SW 1271 (cell line): ENCODE measurements at regions not wholly inside any gene's neighbourhood (a gene's known extent, or its start where the extent isn't known, plus 50 kb on each side); places are given as distances from the start of the nearest gene placed in this dataset.
"Not testable (repeated sequence)": the region's sequence is repeated elsewhere in the genome, so short reads cannot be mapped to it uniquely, and the experiment has no call there.

Source experiments
- DNase-seq, 2 experiments: peaks; one replicate each; lab custom pipeline; 2025; lab: John Stamatoyannopoulos, UW

DNA sequence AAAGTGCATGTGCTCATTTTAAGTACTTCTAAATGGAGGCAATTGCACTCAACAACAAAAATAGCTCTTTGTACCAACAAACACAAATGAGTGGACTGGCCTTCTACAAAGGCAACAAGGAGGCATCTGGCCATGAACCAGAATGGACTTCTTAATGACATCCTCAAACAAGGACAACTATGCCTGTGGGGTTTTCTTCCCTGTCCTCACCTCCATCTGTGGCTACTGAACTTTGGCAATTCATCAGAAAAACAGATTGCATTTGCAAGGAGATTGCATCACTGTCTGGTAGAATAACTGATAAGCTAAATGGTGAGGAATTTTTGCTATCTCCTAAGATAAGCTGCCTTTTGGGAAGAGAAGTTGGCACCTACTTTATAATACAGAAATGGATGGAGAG lies 447.3 kb upstream of the CCNG1 start:
- DNase-seq: no peak

DNA sequence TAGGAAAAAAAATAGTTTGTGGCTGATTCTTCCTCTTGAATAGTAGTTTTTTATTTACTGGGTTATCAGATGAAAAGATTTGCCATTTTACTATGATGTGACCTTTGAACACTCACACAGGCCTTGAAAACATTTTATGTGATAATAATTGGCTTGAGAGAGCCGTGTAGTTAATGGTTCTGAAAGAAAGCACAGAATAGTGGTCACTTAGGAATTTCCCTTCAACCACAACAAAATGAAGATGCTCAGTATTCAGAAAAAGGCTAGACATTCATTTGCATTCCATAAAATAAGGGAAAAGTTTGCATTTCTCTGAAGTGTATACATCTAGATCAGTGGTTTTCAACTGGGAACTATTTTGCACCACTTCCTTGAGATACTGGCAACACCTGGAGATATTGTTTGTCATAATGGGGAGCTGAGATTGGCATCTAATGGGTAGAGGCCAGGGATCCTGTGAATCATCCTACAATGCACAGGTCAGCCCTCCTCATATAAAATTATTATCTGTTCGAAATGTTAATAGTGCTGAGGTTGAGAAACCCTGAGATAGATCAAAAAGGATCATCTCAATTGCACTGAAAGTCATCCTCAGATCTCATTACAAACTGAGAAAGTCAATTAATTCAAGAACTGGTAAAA lies 446.4 kb upstream of the CCNG1 start:
- DNase-seq: no peak

DNA sequence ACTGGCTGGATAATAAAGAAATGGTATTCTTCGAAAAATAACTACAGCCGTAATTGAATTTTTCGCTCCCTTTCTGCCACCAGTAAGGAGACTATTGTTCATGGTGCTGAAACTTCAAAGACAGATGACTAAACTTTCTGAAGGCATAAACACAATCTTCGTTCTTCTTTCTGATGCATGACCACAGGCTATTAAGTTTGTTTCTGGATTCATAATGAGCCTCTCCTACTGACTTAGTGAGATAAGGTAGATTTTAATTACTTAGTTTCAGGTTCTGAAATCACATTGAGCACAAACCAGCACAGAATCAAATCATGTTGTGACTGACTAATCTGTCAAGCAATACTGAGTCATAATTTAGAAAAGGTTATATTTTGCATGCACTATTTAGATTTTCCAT lies 441.8 kb upstream of the CCNG1 start:
- DNase-seq: no peak

DNA sequence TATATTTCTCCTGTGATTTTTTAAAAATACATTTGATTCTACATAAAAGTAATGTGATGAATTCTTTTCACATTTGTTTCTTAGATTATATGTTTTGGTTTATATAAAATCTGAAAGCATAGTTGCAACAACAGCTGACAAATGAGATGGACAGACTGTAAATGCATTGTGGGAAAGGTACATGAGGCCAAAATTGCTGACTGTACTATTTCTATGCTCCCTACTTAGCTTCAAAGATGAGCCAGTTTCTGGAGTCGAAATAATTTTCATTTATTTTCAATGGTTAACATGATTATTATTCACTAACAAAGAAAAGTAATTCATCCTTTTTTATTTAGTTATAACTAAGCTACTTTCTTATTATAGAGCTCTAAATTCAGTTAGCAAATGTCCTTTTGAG lies 441.3 kb upstream of the CCNG1 start:
- DNase-seq: no peak

DNA sequence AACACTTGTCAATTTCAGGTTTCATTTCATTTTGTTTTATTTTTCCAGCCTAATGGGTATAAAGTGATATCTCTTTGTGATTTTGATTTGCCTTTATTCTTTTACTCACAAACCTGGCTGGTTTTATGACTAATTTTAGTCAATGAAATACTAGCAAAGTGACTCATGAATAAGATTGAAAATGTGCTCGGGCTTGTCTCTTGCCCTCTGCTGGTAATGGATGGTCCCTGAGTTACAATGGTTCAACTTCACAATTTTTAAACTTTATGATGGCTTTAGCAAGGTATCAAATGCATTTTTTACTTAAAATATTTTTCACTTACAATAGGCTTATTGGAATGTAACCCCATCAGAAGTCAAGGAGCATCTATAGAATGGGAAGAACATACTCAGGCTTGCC lies 431.4 kb upstream of the CCNG1 start:
- DNase-seq: no peak

DNA sequence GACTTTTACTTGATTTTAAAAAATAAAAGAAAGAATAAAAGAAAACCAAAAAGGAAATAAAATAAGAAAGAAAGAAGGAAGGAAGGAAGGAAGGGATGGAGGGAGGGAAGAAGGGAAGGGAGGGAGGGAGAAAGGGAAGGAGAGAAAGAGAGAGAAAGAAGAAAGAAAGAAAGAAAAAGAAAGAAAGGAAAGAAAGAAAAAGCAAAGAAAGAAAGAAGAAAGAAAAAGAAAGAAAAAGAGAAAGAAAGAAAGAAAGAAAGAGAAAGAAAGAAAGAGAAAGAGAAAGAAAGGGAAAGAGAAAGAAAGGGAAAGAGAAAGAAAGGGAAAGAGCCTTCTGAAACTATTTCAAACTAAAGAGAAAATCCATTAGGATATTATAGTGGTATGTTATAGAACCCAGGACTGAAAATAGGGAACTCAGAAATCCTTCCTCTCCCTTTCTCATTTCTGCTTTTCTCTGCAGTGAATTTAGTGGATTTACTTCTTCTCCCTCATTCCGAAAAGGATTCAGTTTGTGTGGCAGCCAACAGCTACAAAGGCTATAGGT lies 414.7 kb upstream of the CCNG1 start:
- no peak for DNase-seq

DNA sequence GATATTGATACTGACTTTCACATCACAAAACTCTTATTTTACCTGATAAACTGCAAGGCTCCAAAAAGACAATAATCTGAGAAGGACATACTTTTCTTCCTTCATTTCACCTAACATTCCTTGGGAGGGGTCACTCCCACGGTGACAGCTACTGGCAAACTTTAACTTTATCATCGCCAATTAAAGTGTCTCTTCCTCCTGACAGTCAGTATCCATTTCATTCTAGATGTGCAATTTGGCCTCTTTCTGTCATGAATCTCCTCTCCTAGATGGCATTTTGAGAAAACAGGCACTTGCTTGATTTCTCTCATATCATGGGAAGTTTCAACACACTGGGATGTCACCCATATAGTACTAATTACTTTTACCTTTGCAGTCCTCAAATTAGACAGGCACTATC lies 413.5 kb upstream of the CCNG1 start:
- DNase-seq: no peak

DNA sequence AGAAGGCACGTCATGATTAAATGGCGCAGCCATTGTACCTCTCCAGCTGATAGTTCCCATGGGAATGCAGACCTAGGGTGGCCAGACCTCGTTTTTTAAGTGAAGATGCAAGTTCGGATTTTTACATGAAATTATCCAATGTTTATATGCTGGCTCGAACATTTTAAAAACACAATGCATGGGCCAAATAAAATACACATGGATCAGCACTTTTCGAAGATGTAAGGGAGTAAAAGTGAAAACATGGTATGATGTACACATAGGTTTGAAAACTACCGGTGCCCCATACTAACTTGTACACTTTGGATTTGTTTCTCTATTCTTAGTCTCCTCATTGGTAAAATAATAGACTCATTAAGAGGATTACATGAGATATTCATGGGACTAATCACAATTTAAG lies 412.5 kb upstream of the CCNG1 start:
- DNase-seq: no peak

DNA sequence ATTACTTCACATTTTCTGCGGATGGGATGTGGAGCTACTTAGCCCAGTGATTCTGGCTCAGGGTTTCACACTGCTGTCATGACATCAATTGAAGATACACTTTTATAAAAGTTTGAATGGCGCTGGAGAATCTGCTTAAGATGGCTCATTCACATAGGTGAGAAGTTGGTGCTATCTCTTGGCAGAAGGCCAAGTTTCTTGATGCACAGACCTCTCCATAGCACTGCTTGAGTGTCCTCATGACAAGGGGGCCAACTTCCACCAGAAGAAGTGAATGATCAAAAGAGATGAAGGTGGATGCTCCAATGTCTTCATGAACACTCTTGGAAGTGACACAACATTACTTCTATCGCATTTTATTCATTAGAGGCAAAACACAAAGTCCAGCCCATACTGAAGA lies 403.7 kb upstream of the CCNG1 start:
- no peak for DNase-seq

DNA sequence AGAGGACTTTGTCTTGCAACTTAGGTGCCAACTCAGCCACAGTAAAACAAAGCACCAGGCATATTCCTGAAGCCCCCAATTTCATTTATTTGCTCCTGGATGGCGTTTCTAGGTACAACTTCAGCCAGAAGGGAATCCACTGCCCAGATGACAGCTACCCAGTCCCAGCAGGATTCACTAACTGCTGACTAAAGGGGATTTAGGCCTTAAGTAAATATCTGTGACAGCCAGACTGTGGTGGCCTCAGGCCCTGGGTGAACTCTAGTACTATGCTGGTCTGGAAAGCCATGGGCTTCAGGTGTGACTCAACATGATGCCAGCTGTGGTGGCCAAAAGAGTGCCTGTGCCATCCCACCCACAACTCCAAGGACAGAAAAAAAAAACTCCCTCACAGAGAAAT lies 396.1 kb upstream of the CCNG1 start:
- DNase-seq: no peak

DNA sequence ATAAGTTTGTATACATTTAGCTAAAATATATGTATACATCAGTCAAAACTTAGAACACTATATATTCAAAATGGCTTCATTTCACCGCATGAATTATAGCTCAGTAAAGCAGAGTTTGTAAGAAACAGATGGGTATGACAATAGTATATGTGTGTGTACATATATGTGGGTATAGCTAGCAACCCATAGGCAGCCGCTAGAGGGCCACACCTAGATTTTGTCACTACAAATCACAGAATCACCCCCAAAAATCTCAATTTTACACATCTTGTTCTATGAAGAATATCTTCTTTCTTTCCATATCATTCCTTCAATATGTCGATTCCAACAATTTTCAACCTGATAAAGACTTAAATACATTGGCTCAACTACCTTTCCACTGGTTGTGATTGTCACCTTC lies 357.8 kb upstream of the CCNG1 start:
- DNase-seq: no peak

DNA sequence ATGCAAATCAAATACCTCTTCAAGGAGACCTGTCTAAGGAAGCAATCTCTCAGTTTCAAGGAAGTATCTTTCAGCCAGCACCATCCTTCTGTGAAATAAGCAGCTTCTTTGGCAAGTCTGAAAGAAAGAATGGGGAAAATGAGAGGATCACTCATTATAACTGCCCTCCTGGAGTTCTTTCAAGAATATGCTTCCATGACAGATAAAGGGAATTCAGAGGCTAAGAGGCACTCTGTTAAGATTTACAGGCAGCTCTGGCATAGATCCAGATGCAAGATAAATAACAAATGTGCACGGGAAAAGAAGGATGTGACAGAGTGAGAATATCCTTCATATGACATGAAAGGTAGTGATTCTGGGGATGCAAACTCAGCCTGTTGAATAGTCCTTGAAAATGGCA lies 348.2 kb upstream of the CCNG1 start:
- no peak for DNase-seq

DNA sequence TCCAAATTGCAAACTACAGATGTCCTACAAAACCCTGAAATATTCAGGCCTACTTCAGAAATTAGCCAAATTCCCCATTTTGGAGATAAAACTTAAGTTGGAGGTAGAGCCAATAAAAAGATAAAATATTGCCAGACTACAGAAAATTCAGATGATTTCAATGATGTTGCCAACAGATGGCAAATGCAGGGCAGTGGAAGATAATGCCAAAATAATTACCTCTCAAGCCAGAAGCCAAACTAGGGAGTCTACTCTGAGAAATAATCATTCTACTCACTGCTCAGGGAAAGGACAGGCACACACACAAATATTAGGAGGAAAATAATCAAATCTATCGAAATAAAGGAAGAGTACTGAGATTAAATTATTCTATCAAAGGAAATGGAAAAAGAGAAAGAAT lies 347.5 kb upstream of the CCNG1 start:
- DNase-seq: no peak

DNA sequence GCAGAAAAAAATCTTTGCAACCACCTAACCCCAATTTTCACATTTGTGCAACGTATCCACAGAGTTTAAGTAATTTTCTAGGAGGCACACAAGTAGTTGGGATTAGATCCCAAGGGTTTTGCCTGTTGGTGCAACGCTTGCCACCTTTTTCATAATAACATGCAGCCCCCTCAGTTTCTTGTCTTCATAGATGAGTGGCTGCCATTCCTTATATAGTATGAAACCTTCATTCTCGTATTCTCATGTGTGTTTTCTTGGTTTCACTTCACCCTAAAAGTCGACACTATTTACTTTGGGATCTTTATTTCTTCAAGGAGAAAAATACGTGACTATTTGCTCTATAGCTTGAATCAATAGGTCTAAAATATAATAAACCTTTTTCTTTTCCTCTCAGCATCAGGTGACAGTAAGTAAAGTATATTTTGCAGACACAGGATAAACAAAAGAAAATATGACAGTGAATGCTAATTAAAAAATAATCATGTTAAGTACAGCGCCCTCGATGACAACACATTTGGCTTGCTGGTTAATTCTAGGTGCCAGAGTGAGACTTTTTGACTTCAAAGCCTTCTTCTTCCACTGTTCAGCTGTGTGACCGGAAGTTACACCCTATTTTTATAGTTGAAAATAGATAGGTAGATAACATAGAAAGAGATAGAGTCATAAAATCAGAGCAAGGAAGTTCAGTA lies 342.8 kb upstream of the CCNG1 start:
- DNase-seq: no peak

DNA sequence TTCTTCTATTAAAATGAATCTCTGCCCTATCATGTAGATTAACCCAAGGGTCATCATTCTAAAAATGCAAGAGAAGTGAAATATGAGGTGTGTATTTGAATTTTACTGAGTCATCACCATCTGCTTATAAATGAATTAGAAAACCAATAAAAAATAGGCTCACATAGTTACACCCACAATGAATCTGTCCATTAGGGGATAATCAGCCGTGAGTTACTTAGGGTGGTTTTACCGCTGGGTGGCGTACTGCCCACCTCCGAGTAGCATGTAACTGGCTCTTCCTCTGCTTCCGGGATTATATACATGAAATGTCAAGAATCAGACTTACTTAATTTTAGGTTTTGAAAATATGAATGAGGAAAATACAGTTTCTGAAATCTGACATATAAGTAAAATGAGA lies 332.9 kb upstream of the CCNG1 start:
- DNase-seq: no peak

DNA sequence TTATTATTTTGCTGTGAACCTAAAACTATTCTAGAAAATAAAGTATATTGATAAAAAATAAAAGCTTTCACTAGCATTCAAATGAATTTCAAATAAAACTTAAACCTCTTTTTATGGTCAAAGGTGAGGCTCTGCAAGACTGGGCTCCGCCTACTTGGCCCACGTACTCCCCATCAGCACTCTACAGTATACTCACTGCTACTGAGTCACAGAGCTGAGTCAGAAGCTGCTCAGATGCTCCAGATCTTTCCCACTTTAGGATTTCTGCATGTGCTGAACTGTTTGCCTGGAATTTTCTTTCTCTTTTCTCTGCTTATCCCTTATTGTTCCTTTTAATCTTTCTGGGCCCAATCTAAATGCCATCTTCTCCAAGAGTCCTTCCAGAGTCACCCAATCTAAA lies 331.9 kb upstream of the CCNG1 start:
- no peak for DNase-seq

DNA sequence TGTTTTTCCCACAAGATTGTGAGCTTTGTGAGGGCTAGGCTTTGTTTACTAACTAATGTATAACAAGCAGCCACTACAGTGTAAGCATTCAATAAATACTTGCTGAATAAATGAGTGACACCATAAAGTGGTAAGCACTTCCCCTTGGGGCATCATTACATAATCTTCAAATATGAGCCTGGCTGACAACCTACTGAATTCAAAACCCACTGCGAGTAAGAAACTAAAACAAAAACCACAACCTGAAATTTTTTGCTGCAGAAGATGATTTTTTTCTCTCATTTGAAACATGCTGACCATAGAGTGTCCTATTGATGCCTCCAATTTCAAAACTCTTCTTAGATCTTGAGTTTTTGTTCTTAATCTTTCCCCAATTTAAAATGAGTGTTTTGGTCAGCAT lies 331.3 kb upstream of the CCNG1 start:
- no peak for DNase-seq

DNA sequence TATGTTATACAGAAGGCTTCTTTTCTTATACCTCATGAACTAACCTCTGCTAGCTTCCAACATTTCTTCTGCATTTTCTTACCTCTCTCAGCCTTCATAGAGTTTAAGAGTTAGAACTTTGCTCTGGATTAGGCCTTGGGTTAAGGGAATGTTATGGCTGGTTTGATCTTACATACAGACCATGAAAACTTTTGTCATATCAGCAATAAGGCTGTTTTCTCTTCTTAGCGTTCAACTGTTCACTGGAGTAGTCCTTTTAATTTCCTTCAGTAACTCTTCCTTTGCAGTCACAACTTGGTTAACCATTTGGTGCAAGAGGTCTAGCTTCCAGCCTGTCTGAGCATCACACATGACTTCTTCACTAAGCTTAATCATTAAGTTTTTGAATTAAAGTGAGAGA lies 329.0 kb upstream of the CCNG1 start:
- no peak for DNase-seq

DNA sequence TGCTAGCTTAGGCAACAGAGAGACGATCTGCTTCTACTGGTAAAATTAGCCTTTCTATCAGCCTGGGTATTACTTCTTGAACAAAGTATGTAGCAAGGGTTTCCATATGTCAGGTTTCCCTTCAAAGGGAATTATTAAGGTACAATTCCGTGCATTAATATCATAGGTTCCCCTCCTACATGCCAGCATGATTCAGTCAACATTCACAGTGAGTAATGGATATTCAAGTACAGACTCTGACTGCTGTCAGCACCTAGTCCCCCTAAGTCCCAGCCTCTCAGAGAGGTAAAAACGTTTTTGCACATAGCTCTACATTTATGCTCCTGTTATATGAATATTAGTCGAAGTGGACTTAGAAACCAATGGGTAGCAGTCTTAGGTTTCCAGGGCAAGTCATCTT lies 322.4 kb upstream of the CCNG1 start:
- DNase-seq: no peak

DNA sequence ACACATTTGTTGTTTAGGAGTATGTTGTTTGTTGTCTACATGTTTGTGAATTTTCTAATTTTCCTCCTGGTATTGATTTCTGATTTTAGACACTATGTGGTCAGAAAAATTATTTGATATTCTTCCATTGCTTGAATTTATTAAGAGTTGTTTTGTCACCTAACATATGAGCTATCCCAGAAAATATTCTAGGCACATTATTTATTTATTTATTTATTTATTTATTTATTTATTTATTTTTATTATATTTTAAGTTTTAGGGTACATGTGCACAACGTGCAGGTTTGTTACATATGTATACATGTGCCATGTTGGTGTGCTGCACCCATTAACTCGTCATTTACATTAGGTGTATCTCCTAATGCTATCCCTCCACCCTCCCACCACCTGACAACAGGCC lies 320.8 kb upstream of the CCNG1 start:
- DNase-seq: not testable (repeated sequence)

DNA sequence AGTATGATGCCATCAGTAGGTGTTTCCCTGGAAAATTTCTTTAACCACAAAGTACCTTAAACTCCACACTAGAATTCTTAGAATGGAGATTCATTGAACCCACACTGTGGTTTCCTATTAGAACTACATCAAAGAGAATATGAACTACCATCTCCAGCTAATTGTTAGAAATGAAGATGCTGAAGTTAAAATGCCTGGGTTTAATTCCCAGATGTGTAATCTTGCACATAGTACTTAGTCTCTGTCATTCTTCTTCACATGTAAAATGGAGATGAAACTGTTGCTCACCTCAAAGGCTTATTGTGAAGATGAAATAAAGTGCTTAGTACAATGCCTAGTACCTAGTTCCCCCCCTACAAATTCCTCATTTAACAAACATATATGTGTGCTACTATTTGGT lies 303.3 kb upstream of the CCNG1 start:
- no peak for DNase-seq

DNA sequence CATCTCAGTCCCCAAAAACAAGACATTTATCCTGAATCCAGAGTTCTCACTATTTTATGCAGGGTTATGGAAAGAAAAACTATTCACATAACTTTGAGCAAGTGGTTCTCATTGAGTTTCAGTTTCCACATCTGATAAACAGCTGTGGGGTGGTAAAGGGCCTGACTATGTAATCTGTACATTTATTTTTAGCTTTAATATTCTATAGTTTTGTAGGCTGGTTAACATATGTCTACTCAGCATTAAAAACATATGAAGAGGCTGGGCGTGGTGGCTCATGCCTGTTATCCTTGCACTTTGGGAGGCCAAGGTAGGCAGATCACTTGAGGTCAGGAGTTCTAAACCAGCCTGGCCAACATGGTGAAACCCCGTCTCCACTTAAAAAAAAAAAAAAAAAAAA lies 301.5 kb upstream of the CCNG1 start:
- no peak for DNase-seq

DNA sequence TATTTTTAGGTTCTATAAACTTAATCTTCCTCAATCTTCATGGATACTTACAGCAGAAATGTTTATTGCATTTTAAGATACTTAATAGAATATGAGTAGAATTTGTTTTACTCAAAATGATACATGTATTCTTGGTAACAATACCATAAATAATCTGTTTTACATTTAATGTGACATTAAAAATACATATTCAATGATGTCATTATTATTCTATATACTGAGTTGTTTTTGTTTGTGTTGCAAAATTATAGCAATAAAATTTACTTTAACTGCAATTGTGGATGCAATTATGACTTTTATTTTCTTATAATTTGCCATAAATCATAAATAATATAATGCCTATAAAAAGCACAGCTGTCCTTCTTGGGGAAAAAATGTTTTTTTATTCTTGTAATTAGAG lies 275.9 kb upstream of the CCNG1 start:
- no peak for DNase-seq

DNA sequence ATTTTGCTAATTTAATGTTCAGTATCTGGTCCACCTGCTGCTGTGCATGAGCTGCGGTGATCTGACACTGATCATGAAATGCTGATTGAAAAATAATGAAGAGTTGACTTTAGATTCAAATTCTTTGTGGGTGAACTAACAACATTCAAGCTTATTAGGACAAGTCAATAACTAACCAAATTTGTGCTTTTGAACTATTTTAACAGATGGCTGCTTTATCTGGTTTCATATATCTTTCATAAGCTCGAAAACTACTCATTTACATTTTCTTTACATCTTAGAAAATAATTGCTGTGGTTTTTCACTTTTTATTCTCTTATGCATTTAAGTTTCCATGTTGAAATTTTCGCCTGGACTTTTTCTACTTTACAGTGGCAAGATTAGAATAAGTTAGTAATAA lies 274.8 kb upstream of the CCNG1 start:
- no peak for DNase-seq
